K562 (cell line): ENCODE measurements at regions not wholly inside any gene's neighbourhood (a gene's known extent, or its start where the extent isn't known, plus 50 kb on each side); places are given as distances from the start of the nearest gene placed in this dataset.

Experiments used
- ATAC-seq: fragments of 200-7000 bp; cut with Tn5 transposase; 3 replicates; pipeline ENCODE4 v1.9.1; 2020; ENCODE audit warnings: moderate library complexity
- BruUV-seq: library from RNA; stranded (reverse); fragments of 400-500 nt; replicated peaks from 2 replicates; lab custom pipeline; 2021; lab: Mats Ljungman, UMichigan
- CTCF ChIA-PET: fragments of 300-600 bp; formaldehyde crosslinking; extraction: SDS; loops from one replicate; lab custom pipeline; 2021; ENCODE audit warnings: low intra/inter-chr PET ratio; lab: Yijun Ruan, JAX
- POLR2A ChIA-PET: fragments of 300-600, 350-650 bp; sonication (Branson Sonifier 250); formaldehyde crosslinking; extraction: SDS; loops from one replicate; lab custom pipeline; 2021; ENCODE audit warnings: antibody characterized with exemption, inconsistent platforms; lab: Yijun Ruan, JAX
- DNase-seq, 4 experiments: peaks; one replicate each; pipeline versions ENCODE4 v3.0.0 to v3.0.0-alpha.2; 2011 to 2018; ENCODE audit warnings: low spot score in 3 of 4, mixed read lengths in 3 of 4; ENCODE audit errors: extremely low read depth in 1 of 4
- FAIRE-seq: peaks from 2 replicates; lab custom pipeline; 2011; peaks lifted over from hg19 to GRCh38; lab: Jason Lieb, UNC
- H2AFZ ChIP-seq: 2 replicates; pipeline ENCODE4 v1.6.0; 2011; ENCODE audit warnings: low read depth, low read length, control low read depth, inconsistent platforms
- H3K27ac ChIP-seq: fragments of 200-600 bp; 3 replicates; pipeline ENCODE4 v1.8.0; 2011; ENCODE audit warnings: low read depth, mild to moderate bottlenecking, control low read depth, inconsistent platforms, low read length, moderate library complexity, mixed read lengths; ENCODE audit errors: extremely low read depth
- H3K27me3 ChIP-seq, 2 experiments: fragments of 300-600 bp in 1 of 2; 2 replicates in 1 of 2; 3 replicates in 1 of 2; pipeline versions ENCODE4 v1.6.0 to v1.8.0; 2011; ENCODE audit warnings: inconsistent platforms in 2 of 2, low read length in 2 of 2, mild to moderate bottlenecking in 1 of 2, mixed read lengths in 1 of 2, moderate library complexity in 1 of 2; ENCODE audit not compliant: control insufficient read depth in 2 of 2, insufficient read depth in 2 of 2
- H3K36me3 ChIP-seq: fragments of 300-600 bp; 3 replicates; pipeline ENCODE4 v1.8.0; 2011; ENCODE audit warnings: mild to moderate bottlenecking, low read length, inconsistent platforms; ENCODE audit not compliant: control insufficient read depth, insufficient read depth
- H3K4me1 ChIP-seq, 2 experiments: fragments of 200-600 bp in 1 of 2; replicated peaks in 1 of 2; 2 replicates in 1 of 2; 3 replicates in 1 of 2; pipeline versions ENCODE4 v1.5.1 to v1.8.0; 2011; ENCODE audit warnings: inconsistent platforms in 2 of 2, low read length in 2 of 2, mild to moderate bottlenecking in 1 of 2, mixed read lengths in 1 of 2, moderate library complexity in 1 of 2; ENCODE audit not compliant: control insufficient read depth in 2 of 2, insufficient read depth in 2 of 2
- H3K4me2 ChIP-seq: 2 replicates; pipeline ENCODE4 v1.6.1; 2011; ENCODE audit warnings: low read length, control low read depth, inconsistent platforms, mixed read lengths; ENCODE audit not compliant: insufficient read depth
- H3K4me3 ChIP-seq: fragments of 200-600 bp; sonication (generic), shearing (Covaris generic); 2 replicates; pipeline ENCODE4 v1.5.1; 2016; ENCODE audit warnings: control low read depth, inconsistent platforms
- H3K79me2 ChIP-seq: fragments of 200-600 bp; 3 replicates; pipeline ENCODE4 v1.8.0; 2011; ENCODE audit warnings: low read length, inconsistent platforms; ENCODE audit not compliant: control insufficient read depth, insufficient read depth
- H3K9ac ChIP-seq, 2 experiments: 2 replicates each; pipeline versions ENCODE4 v1.6.0 to v1.6.1; 2011; ENCODE audit warnings: low read depth in 2 of 2, low read length in 2 of 2, control low read depth in 1 of 2, inconsistent platforms in 1 of 2, mild to moderate bottlenecking in 1 of 2, mixed read lengths in 1 of 2; ENCODE audit not compliant: insufficient read depth in 1 of 2
- H3K9me1 ChIP-seq: one replicate; pipeline ENCODE4 v1.6.0; 2011; ENCODE audit warnings: inconsistent platforms, mild to moderate bottlenecking, low read length, moderate library complexity; ENCODE audit not compliant: control insufficient read depth, insufficient read depth
- H3K9me3 ChIP-seq: replicated peaks from 2 replicates; pipeline ENCODE4 v1.5.1; 2011; ENCODE audit warnings: low read depth, low read length, inconsistent platforms; ENCODE audit not compliant: control insufficient read depth, insufficient read depth
- H4K20me1 ChIP-seq: replicated peaks from 2 replicates; pipeline ENCODE4 v1.6.1; 2011; ENCODE audit warnings: low read length, inconsistent platforms, mixed read lengths; ENCODE audit not compliant: control insufficient read depth, insufficient read depth
- CHD2 ChIP-seq: IDR thresholded peaks from 2 replicates; pipeline ENCODE4 v1.6.1; 2011; ENCODE audit warnings: low read depth, low read length
- CLOCK ChIP-seq: fragments of 250-450 bp; sonication (Bioruptor Pico); IDR thresholded peaks from 2 replicates; pipeline ENCODE4 v1.4.0; 2020; ENCODE audit warnings: mild to moderate bottlenecking, moderate library complexity, borderline replicate concordance
- RUNX1 ChIP-seq: sonication (generic); IDR thresholded peaks from 2 replicates; pipeline ENCODE4 v1.6.1; 2016; ENCODE audit warnings: antibody characterized with exemption, low read depth
- USF1 ChIP-seq: sonication (generic); formaldehyde crosslinking; IDR thresholded peaks from 2 replicates; pipeline ENCODE4 v1.9.0; 2022; ENCODE audit warnings: mild to moderate bottlenecking, missing genetic modification reagents
- YY1 ChIP-seq, 3 experiments: IDR thresholded peaks; 2 replicates each; pipeline ENCODE4 v1.6.1; 2011; ENCODE audit warnings: low read length in 2 of 3, mild to moderate bottlenecking in 2 of 3, moderate library complexity in 2 of 3, borderline replicate concordance in 1 of 3, control low read depth in 1 of 3, low read depth in 1 of 3; ENCODE audit not compliant: insufficient read depth in 3 of 3, insufficient replicate concordance in 2 of 3, control insufficient read depth in 1 of 3, insufficient read length in 1 of 3; ENCODE audit errors: extremely low read depth in 1 of 3
- ZBTB33 ChIP-seq: sonication (generic); formaldehyde crosslinking; IDR thresholded peaks from 2 replicates; pipeline ENCODE4 v1.8.1; 2023; ENCODE audit warnings: mild to moderate bottlenecking, missing genetic modification reagents
- ZNF165 ChIP-seq: fragments of 250-450 bp; sonication (Bioruptor Pico); IDR thresholded peaks from 2 replicates; pipeline ENCODE4 v1.4.0; 2020; ENCODE audit warnings: borderline replicate concordance
- ZNF592 ChIP-seq: fragments of 450-650 bp; IDR thresholded peaks from 2 replicates; pipeline ENCODE4 v1.6.1; 2017; ENCODE audit warnings: antibody characterized with exemption, mild to moderate bottlenecking
- ZNF668 ChIP-seq: fragments of 250-450 bp; sonication (Bioruptor Pico); IDR thresholded peaks from 2 replicates; pipeline ENCODE4 v1.8.0; 2022; ENCODE audit warnings: mild to moderate bottlenecking, inconsistent platforms
- WGBS: fragments of 100-300 bp; shearing (Covaris generic); methylation state at CpG from one replicate; pipeline ENCODE4 v1.1.6; 2016; ENCODE audit warnings: low coverage, mixed read lengths; ENCODE audit not compliant: insufficient coverage; ENCODE audit errors: missing lambda C conversion rate; 5-methylcytosine and 5-hydroxymethylcytosine counted together
- in situ Hi-C: fragments of 300-500 bp; cut with MboI; formaldehyde crosslinking; loops from 4 replicates; pipeline ENCODE4 v1.15.0; 2018; ENCODE audit warnings: inconsistent platforms, mixed read lengths
- intact Hi-C: fragments of 100-400 bp; cut with micrococcal nuclease; formaldehyde crosslinking; loops from 2 replicates; pipeline ENCODE4 v1.14.2; 2022

- TF ChIP-seq CLOCK (CRISPR knock-in tag) (no peak), YY1 (IDR thresholded peaks at IDR 0.05; ENCODE audit: borderline replicate concordance in 1 of 3, control insufficient read depth in 1 of 3, extremely low read depth in 1 of 3, insufficient read depth in 3 of 3, insufficient read length in 1 of 3, insufficient replicate concordance in 2 of 3, low read depth in 1 of 3, low read length in 2 of 3) (no peak)
These were observed 249.4 kb downstream of the ACTL7B start (continued) for GRCh38 chr9:108606401-108606800.

- H4K20me1 ChIP-seq: no peaks in the 10 kb centered on the region
- H3K4me1 ChIP-seq: no peaks in the 10 kb centered on the region
- H3K9me1 ChIP-seq: no peaks in the 10 kb centered on the region
- DNase-seq: no peak
- no peaks in the 10 kb centered on the region for H3K79me2 ChIP-seq
- H3K36me3 ChIP-seq: no peaks in the 10 kb centered on the region
- no peak overlapping the region for H3K4me3 ChIP-seq
- 0% methylated on average over 3 of the region's 3 CpGs for WGBS
- CTCF ChIA-PET: no interaction called here
- FAIRE-seq: no peak
- in situ Hi-C loops (no loop called here), intact Hi-C loops (no loop called here)
- POLR2A ChIA-PET: no interaction called here
- no peak overlapping the region for H2AFZ ChIP-seq
- no peak overlapping the region for H3K9ac ChIP-seq
- no peaks in the 10 kb centered on the region for H3K9me3 ChIP-seq
- no TSS peak for BruUV-seq
- no peak overlapping the region for H3K4me2 ChIP-seq
- ATAC-seq: no peak
- no peak overlapping the region for H3K27ac ChIP-seq
- no peaks in the 10 kb centered on the region for H3K27me3 ChIP-seq
- TF ChIP-seq ZNF592: no peak
- no peak for TF ChIP-seq YY1 (IDR thresholded peaks at IDR 0.05; ENCODE audit: borderline replicate concordance in 1 of 3, control insufficient read depth in 1 of 3, extremely low read depth in 1 of 3, insufficient read depth in 3 of 3, insufficient read length in 1 of 3, insufficient replicate concordance in 2 of 3, low read depth in 1 of 3, low read length in 2 of 3)
- TF ChIP-seq ZNF165: no peak
- TF ChIP-seq USF1 (CRISPR knock-in tag): no peak
- TF ChIP-seq RUNX1: no peak
- TF ChIP-seq ZNF668 (CRISPR knock-in tag): no peak
- TF ChIP-seq CHD2: no peak
- TF ChIP-seq ZBTB33 (CRISPR knock-in tag): no peak
These were observed 252.6 kb downstream of the ACTL7B start for GRCh38 chr9:108603141-108603540.
